ENCODE measurements at regions not wholly inside any gene's neighbourhood (a gene's known extent, or its start where the extent isn't known, plus 50 kb on each side); places are given as distances from the start of the nearest gene placed in this dataset.
"Not testable (repeated sequence)": the region's sequence is repeated elsewhere in the genome, so short reads cannot be mapped to it uniquely, and the experiment has no call there.

DNA sequence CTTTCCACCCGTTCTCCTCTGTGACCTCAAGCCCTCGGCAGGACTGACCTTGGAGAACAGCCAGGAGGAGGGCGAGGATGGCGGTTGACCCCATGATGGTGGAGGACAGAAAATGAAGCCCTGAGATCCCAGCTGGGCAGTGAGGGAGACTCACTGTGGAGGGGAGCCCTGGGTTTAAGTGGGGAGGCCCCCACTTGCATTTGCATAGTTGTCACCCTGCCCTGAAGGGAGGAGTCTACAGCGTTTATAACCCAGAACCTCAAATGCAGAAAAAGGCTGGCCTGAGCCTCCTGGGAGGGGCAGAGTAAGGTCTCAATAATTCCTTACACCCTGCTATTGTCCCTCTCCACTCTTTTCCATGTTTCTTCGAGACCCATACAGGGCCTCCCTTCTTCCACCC lies 1052.7 kb downstream of the TMEM121 start:
- H3K36me3 ChIP-seq = no peaks in the 10 kb centered on the region
- TF ChIP-seq, protein P1, sequence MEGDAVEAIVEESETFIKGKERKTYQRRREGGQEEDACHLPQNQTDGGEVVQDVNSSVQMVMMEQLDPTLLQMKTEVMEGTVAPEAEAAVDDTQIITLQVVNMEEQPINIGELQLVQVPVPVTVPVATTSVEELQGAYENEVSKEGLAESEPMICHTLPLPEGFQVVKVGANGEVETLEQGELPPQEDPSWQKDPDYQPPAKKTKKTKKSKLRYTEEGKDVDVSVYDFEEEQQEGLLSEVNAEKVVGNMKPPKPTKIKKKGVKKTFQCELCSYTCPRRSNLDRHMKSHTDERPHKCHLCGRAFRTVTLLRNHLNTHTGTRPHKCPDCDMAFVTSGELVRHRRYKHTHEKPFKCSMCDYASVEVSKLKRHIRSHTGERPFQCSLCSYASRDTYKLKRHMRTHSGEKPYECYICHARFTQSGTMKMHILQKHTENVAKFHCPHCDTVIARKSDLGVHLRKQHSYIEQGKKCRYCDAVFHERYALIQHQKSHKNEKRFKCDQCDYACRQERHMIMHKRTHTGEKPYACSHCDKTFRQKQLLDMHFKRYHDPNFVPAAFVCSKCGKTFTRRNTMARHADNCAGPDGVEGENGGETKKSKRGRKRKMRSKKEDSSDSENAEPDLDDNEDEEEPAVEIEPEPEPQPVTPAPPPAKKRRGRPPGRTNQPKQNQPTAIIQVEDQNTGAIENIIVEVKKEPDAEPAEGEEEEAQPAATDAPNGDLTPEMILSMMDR (IDR thresholded peaks at IDR 0.05; ENCODE audit: low read depth, low read length) = no peak
- H3K4me1 ChIP-seq (ENCODE audit: low read depth) = no peaks in the 10 kb centered on the region
- H3K27ac ChIP-seq = no peak overlapping the region
- no peak for DNase-seq (ENCODE audit: low read depth in 1 of 2, low spot score in 1 of 2)
- no peaks in the 10 kb centered on the region for H3K9me3 ChIP-seq (ENCODE audit: low read depth)
- no peaks in the 10 kb centered on the region for H3K27me3 ChIP-seq
- no peak overlapping the region for H3K4me3 ChIP-seq

GRCh38 chr14:106585692-106586091 lies 1059.3 kb downstream of the TMEM121 start:
- DNase-seq (ENCODE audit: low read depth in 1 of 2, low spot score in 1 of 2) = no peak
- Histone ChIP-seq H3K4me3 (no peak overlapping the region), H3K36me3 (no peaks in the 10 kb centered on the region), H3K4me1 (ENCODE audit: low read depth) (no peaks in the 10 kb centered on the region), H3K27me3 (no peaks in the 10 kb centered on the region), H3K9me3 (ENCODE audit: low read depth) (no peaks in the 10 kb centered on the region), H3K27ac (no peak overlapping the region)
- TF ChIP-seq, protein P1 (IDR thresholded peaks at IDR 0.05; ENCODE audit: low read depth, low read length) = no peak

- Histone ChIP-seq H3K9me3 (ENCODE audit: low read depth) (no peaks in the 10 kb centered on the region), H3K36me3 (no peaks in the 10 kb centered on the region), H3K4me1 (ENCODE audit: low read depth) (no peaks in the 10 kb centered on the region), H3K27ac (no peak overlapping the region), H3K27me3 (no peaks in the 10 kb centered on the region), H3K4me3 (no peak overlapping the region)
- TF ChIP-seq, protein P1 (IDR thresholded peaks at IDR 0.05; ENCODE audit: low read depth, low read length) = no peak
- no peak for DNase-seq (ENCODE audit: low read depth in 1 of 2, low spot score in 1 of 2)
Observed at GRCh38 chr14:106586098-106586704, 1059.8 kb downstream of the TMEM121 start.

GRCh38 chr14:106591539-106591938 lies 1065.2 kb downstream of the TMEM121 start:
- not testable (repeated sequence) for H3K27me3 ChIP-seq; H3K9me3 ChIP-seq (ENCODE audit: low read depth); H3K36me3 ChIP-seq; H3K4me1 ChIP-seq (ENCODE audit: low read depth); H3K4me3 ChIP-seq; DNase-seq (ENCODE audit: low read depth in 1 of 2, low spot score in 1 of 2); H3K27ac ChIP-seq

- DNase-seq (ENCODE audit: low read depth in 1 of 2, low spot score in 1 of 2); H3K4me1 ChIP-seq (ENCODE audit: low read depth); H3K36me3 ChIP-seq; H3K9me3 ChIP-seq (ENCODE audit: low read depth); H3K27ac ChIP-seq; H3K27me3 ChIP-seq; H3K4me3 ChIP-seq: not testable (repeated sequence)
Observed at GRCh38 chr14:106592115-106592852, 1065.9 kb downstream of the TMEM121 start.

DNA sequence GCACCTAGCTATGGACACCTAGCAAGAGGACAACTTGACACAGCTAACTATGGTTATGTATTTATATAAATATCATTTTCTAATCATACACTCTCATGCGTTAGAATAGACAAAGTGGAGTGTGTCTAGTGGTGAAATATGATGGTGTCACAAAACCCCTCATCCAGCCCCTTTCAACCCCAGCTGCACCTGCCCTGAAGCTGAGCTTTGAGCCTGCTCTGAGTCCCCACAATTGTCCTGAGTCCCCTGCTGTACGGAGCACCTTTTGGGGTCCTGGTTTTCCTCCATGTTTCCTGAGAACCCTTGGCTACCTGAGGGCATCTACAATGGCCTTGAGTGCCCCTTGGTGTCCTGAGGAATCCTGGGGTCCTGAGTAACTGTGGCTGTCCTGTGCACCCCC lies 1072.8 kb downstream of the TMEM121 start:
- Histone ChIP-seq H3K36me3 (no peaks in the 10 kb centered on the region), H3K27me3 (no peaks in the 10 kb centered on the region), H3K9me3 (ENCODE audit: low read depth) (no peaks in the 10 kb centered on the region), H3K4me1 (ENCODE audit: low read depth) (no peaks in the 10 kb centered on the region), H3K27ac (no peak overlapping the region), H3K4me3 (no peak overlapping the region)
- TF ChIP-seq, protein P1 (IDR thresholded peaks at IDR 0.05; ENCODE audit: low read depth, low read length) = no peak
- no peak for DNase-seq (ENCODE audit: low read depth in 1 of 2, low spot score in 1 of 2)
